HL-60 (cell line): ENCODE measurements at regions not wholly inside any gene's neighbourhood (a gene's known extent, or its start where the extent isn't known, plus 50 kb on each side); places are given as distances from the start of the nearest gene placed in this dataset.

Experiments
- DNase-seq, 2 experiments: peaks; one replicate each; pipeline ENCODE4 v3.0.0-alpha.2; 2010 to 2020; ENCODE audit warnings: low read depth in 1 of 2, low spot score in 1 of 2
- H3K27ac ChIP-seq: fragments of 250-450 bp; sonication (Bioruptor Pico); replicated peaks from 2 replicates; pipeline ENCODE4 v1.5.1; 2020; ENCODE audit warnings: mild to moderate bottlenecking, moderate library complexity
- H3K27me3 ChIP-seq: fragments of 250-450 bp; sonication (Bioruptor Pico); 2 replicates; pipeline ENCODE4 v1.5.1; 2021; ENCODE audit warnings: mild to moderate bottlenecking, moderate library complexity; ENCODE audit not compliant: insufficient read depth, poor library complexity, severe bottlenecking
- H3K4me3 ChIP-seq: replicated peaks from 2 replicates; pipeline ENCODE4 v1.5.1; 2011; ENCODE audit warnings: mild to moderate bottlenecking, control low read depth, low read length; ENCODE audit not compliant: insufficient read depth
- GABPA ChIP-seq: IDR thresholded peaks from 2 replicates; pipeline ENCODE4 v1.6.1; 2012; ENCODE audit warnings: low read depth
- POLR2AphosphoS5 ChIP-seq: IDR thresholded peaks from 2 replicates; pipeline ENCODE4 v1.6.1; 2012; ENCODE audit warnings: low read depth
- SPI1 ChIP-seq: IDR thresholded peaks from 2 replicates; pipeline ENCODE4 v1.6.1; 2012; ENCODE audit warnings: low read depth, mild to moderate bottlenecking, borderline replicate concordance
- TF ChIP-seq, protein P1 (sequence below): IDR thresholded peaks from one replicate; pipeline ENCODE4 v1.5.1; 2011; ENCODE audit warnings: low read length, control low read depth, inconsistent platforms; ENCODE audit not compliant: insufficient read depth
- TF ChIP-seq, protein P2 (sequence below): IDR thresholded peaks from 2 replicates; pipeline ENCODE4 v1.6.1; 2012; ENCODE audit warnings: low read depth; ENCODE audit not compliant: insufficient replicate concordance

DNA sequence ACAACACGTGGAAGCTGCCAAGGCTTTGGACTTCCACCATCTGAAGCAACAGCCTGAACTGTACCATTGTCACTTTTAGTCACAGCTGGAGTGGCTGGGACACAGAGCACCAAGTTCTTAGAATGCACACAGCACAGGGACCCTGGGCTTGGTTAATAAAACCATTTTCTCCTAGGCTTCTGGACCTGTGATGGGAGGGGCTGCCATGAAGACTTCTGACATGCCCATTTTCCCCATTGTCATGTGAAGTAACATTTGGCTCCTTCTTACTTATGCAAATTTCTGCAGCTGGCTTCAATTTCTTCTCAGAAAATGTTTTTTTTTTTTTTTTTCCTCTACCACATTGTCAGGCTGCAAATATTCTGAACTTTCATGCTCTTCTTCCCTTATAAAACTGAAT lies 138.6 kb upstream of the BRINP3 start:
- no peak for DNase-seq
- no peak overlapping the region for H3K4me3 ChIP-seq
- no peak overlapping the region for H3K27ac ChIP-seq
- TF ChIP-seq, protein P1, sequence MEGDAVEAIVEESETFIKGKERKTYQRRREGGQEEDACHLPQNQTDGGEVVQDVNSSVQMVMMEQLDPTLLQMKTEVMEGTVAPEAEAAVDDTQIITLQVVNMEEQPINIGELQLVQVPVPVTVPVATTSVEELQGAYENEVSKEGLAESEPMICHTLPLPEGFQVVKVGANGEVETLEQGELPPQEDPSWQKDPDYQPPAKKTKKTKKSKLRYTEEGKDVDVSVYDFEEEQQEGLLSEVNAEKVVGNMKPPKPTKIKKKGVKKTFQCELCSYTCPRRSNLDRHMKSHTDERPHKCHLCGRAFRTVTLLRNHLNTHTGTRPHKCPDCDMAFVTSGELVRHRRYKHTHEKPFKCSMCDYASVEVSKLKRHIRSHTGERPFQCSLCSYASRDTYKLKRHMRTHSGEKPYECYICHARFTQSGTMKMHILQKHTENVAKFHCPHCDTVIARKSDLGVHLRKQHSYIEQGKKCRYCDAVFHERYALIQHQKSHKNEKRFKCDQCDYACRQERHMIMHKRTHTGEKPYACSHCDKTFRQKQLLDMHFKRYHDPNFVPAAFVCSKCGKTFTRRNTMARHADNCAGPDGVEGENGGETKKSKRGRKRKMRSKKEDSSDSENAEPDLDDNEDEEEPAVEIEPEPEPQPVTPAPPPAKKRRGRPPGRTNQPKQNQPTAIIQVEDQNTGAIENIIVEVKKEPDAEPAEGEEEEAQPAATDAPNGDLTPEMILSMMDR: no peak
- TF ChIP-seq POLR2AphosphoS5 (no peak), SPI1 (no peak), GABPA (no peak)
- TF ChIP-seq, protein P2, sequence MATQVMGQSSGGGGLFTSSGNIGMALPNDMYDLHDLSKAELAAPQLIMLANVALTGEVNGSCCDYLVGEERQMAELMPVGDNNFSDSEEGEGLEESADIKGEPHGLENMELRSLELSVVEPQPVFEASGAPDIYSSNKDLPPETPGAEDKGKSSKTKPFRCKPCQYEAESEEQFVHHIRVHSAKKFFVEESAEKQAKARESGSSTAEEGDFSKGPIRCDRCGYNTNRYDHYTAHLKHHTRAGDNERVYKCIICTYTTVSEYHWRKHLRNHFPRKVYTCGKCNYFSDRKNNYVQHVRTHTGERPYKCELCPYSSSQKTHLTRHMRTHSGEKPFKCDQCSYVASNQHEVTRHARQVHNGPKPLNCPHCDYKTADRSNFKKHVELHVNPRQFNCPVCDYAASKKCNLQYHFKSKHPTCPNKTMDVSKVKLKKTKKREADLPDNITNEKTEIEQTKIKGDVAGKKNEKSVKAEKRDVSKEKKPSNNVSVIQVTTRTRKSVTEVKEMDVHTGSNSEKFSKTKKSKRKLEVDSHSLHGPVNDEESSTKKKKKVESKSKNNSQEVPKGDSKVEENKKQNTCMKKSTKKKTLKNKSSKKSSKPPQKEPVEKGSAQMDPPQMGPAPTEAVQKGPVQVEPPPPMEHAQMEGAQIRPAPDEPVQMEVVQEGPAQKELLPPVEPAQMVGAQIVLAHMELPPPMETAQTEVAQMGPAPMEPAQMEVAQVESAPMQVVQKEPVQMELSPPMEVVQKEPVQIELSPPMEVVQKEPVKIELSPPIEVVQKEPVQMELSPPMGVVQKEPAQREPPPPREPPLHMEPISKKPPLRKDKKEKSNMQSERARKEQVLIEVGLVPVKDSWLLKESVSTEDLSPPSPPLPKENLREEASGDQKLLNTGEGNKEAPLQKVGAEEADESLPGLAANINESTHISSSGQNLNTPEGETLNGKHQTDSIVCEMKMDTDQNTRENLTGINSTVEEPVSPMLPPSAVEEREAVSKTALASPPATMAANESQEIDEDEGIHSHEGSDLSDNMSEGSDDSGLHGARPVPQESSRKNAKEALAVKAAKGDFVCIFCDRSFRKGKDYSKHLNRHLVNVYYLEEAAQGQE: no peak
- no peaks in the 10 kb centered on the region for H3K27me3 ChIP-seq

DNA sequence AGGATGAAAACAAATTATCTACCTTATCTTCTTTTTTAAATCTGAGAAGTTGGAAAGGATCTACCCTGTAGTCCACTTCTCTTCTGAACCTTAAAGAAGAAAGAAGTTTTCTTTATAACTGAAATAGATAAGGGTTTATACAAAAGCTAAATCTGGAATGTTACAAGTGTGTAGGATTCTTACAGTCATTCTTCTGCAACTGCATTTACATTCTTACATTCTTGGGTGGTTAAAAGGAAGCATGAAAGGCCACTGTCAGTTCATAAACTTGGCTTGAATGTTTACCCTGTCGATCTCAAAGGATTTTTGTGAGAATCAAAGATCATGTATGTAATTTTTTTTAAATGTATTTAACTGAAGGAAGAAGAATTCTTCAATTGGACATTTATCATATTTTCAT lies 142.1 kb upstream of the BRINP3 start:
- no peak overlapping the region for H3K27ac ChIP-seq
- H3K4me3 ChIP-seq: no peak overlapping the region
- H3K27me3 ChIP-seq: no peaks in the 10 kb centered on the region
- TF ChIP-seq POLR2AphosphoS5: no peak
- TF ChIP-seq, protein P1: no peak
- no peak for TF ChIP-seq GABPA
- TF ChIP-seq SPI1: no peak
- TF ChIP-seq, protein P2: no peak
- DNase-seq: no peak

DNA sequence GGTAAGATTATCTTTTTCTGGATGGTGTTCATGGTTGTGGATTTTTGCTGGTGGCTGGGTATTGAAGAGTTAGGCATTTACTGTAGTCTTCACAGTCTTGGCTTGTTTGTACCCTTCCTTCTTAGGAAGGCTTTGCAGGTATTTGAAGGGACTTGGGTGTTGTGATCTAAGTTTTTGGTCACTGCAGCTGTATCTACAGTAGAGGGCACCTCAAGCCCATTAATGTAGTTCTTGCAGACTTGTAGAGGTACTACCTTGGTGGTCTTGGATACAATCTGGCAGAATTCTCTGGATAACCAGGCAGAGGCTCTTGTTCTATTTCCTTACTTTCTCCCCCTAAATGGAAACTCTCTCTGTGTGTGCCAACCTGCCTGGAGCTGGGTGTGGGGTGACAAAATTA lies 155.8 kb upstream of the BRINP3 start:
- H3K4me3 ChIP-seq: no peak overlapping the region
- TF ChIP-seq POLR2AphosphoS5 (no peak), SPI1 (no peak), GABPA (no peak)
- TF ChIP-seq, protein P1: no peak
- TF ChIP-seq, protein P2: no peak
- DNase-seq: no peak
- no peaks in the 10 kb centered on the region for H3K27me3 ChIP-seq
- no peak overlapping the region for H3K27ac ChIP-seq
